Activated CD8-positive, alpha-beta memory T cell treated with anti-CD3 and anti-CD28 coated beads for 48 hours (primary cell): ENCODE measurements at regions not wholly inside any gene's neighbourhood (a gene's known extent, or its start where the extent isn't known, plus 50 kb on each side); places are given as distances from the start of the nearest gene placed in this dataset.
A peak's percentile ranks its signal among the peaks of the same experiment; 100 is the strongest.

ENCODE experiments used
- DNase-seq, 3 experiments: peaks; one replicate each; pipeline ENCODE4 v3.0.0-alpha.2; 2020; ENCODE audit warnings: low read depth in 2 of 3, low spot score in 2 of 3

DNA sequence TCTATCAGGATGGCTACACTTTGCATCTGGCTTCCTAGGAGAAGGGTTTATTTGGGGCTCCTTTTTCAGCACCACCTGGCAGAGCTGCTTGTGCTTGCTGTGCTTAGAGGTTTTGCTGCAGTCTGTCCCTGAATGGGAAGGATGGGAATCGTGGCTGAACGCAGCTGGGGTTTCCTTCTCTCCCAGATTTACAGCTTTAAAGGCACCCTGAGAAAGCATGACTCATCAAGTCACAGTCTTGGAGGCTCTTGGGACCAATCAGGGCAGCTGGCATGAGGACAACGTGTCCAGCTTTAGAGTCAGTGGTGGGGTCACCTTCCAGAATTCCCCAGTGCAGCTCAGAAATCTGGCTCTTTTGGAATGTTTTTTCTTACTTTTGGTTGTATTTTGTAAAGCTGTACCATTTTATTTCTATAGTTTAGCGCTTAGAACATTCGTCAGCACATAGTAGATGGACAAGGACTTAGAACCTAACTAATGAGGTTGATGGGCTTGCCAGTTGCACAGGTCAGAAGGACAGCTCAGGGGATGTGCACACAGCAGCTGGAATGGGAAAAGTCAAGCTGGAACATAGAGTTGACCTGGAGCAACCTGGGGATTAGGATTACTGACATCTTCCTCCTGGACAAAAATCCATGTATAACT, 222.6 kb downstream of the PRDM2 start:
- no peak for DNase-seq

DNA sequence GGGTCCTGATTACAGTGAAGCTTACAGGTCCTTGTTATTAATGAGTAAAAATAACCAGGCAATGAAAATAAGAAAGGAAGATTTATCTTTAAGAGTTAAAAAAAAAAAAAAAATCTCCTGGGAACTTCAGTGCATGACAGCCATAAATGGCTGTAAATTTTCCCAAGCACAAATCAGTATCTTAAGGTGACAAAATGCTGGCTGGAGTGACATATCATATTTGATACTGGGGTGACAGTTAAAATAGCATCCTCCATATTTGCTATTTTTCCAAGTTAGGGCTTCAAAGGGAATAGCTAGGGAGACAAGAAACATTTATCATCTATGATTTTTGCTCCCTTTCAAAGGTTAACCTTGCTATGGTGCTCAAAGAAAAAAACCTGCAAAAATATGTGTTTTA, 226.6 kb downstream of the PRDM2 start:
- no peak for DNase-seq

DNA sequence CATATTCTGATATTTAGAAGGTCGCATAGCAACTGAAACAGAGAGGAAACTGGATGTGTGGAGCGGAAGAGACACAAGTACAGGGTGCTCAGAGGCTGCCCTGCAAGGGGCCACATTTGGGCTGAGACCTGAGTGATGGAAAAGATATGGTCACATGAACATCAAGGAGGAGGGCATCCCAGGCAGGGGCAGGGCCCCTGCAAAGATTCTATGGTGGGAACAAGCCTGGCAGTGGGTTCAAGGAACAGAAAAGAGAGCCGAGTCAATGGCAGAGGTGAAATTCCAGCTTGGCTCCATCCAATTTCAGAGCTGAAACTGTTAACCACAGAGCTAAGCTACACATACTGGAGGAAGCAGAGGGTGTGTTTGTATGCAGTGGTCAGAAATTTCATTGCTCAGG, 227.7 kb downstream of the PRDM2 start:
- DNase-seq: no peak

DNA sequence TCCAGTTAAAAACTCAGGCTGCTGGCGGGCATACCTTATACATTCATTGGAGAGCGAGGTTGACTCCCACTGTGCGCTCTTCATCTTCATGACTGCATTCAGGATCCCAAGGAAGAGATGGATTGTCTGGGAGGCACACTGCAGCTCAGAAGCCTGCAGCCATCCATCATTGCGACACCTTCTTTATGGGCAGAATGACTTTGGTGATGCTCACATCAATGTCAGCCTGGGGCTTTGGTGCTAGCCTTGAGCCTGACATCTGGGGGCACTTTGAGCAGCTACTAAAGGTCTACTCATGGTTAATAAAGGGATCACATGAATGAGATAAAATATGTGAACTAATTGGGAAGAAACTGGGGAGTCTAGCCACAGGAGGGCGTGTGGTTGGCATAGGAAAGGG, 229.3 kb downstream of the PRDM2 start:
- DNase-seq: no peak

DNA sequence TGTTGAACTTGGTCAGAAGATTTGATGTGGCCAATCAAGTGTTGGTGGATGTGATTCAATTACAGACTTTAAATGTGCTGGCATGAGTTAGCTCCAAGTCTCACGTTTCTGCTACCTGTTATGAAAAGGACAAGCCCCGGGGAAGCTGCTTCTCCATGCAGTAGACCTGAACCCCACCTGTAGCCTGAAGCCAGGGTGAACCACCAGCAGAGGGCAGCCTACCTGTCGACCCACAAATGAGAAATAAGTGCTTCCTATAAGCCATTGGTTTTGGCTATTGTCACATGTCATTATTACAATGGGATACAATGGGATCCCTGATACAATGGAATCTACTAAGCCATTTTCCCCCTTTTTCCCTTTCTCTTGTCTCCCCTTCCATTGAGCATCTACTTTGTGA, 230.2 kb downstream of the PRDM2 start:
- no peak for DNase-seq

DNA sequence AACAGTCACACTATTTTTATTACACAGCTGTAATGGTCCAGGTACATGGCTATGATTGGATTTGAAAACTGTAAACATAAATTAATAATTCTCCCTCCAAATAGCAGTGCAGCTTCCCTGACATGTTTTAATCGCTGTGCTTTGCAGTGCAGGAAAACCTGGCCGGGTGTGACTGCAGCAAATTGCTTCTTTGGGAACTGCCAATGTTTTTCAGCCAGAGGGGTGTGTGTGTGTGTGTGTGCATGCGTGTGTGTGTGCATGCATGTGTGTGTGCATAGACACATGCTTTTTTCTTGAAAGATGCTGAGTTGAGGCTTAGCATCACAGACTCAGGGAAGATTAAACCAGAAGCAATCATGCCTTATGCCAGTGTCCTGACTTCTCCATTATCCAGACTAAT, 231.2 kb downstream of the PRDM2 start:
- DNase-seq: no peak

DNA sequence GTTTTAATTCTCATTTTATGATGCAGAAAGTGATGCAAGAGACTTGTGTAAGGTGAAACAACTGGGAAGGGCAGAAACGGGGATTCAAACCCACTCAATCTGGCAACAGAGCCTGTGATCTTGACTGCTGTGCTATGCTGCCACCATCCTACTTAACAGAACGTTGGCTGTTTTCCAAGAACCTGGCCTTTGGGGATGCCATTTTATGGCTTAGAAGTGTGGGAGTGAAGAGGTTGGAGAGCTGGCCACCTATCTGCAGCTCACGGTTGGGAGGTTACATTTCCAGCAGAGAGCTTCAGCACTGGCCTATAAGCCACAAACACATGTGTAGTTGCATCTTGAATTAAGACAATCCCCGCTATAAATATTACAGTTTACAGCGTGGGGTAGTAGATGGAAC, 235.3 kb downstream of the PRDM2 start:
- no peak for DNase-seq

DNA sequence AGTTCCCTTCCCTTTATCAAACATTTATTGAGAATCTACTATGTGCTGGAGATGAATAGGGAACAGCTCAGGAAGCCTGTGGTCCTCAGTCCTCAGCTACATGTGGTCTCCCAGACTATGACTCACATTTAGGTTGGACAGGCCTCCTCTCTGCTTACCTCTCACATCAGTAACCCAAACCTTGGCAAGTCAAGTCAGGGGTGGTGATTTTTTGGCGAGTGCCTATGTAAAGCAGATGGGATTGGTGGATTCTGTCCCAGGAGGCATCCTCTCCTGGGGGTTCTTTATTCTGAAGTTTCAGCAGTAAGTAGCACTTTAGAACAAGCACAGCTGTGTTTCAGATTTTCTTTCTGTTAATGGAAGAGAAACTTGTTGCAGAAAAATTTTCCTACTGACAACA, 241.3 kb downstream of the PRDM2 start:
- DNase-seq: no peak

DNA sequence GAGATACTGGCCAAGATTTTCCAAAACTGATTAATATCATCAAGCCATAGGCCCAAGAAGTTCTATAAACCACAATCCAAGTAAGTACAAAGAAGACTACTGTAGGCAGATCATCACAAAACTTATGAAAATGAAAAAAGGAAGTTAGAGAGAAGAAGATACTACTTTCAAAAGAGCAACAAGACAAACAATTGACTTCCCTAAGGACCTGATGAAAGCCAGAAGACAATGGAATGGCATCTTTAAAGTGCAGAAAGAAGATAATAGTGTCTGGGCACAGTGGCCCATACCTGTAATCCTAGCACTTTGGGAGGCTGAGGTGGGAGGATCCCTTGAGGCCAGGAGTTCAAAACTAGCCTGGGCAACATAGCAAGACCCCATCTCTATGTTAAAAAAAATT, 243.1 kb downstream of the PRDM2 start:
- no peak for DNase-seq

DNA sequence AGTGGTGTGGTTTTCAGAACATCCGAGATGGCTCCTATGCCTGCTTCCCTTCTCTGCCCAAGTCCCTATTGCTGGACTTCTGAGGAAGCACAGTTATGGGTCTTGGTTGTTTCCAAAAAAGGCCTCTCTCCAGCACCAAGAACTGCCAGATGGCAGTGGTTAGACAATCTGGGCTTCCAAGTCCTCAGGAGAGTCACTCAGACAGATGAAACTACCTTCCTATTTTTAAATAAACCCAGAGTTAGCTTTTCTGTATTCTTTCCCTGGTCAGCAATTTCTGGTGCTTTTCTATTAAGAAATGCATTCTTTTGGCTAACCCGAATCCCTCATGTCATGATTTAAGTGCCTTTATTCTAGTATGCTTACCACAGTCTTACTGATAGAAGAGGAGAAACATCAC, 245.9 kb downstream of the PRDM2 start:
- no peak for DNase-seq

DNA sequence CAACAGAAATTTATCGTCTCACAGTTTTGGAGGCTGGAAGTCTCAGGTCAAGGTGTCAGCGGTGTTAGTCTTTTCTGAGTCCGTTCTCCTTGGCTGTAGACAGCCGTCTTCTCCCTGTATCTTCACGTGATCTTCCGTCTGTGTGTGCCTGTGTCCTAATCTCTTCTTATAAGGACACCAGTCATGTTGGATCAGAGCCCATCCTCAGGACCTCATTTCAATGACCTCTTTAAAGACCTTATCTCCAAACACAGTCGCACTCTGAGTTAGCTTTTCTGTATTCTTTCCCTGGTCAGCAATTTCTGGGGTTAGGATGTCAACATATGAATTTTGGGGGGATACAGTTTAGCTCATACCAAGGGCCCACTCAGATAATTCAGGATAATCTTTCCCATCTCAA, 247.7 kb downstream of the PRDM2 start:
- no peak for DNase-seq

DNA sequence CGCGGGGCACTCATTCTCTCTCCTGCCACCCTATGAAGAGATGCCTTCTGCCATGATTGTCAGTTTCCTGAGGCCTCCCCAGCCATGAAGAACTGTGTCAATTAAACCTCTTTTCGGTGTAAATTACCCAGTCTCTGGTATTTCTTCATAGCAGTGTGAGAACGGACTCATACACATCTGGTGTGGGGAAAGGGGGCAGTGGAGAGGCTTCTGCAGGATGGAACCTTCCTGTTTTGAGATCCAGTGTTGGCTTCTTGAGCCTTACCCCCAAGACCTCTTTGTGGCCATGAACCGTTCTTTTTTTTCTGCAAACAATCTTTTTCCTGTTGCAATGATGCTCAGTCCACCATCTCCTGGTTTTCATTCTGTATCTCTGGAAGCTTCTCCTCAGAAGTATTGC, 248.4 kb downstream of the PRDM2 start:
- DNase-seq: no peak

DNA sequence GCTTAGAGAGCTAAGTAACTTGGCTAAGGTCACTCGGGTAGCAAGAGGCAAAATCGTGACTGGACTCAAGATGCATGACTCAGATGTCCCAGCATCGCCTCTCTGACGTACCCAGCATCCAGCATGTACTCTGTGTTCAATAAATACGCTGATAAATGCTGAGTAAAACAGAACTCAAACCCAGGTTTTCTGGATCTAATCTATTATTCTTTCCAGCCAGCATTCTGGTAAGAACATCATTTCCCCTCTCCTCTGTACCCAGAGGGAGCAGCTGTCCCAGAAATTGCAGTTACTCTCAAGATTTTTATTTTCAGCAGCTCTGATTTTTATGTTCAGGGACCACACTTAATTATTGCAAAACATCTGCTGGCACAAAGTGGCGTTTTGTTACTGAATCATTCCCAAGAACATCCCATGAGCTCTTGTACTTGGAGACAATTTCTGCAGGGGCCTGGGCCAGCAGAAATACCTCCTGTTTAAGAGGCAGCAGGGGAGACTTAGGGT, 249.0 kb downstream of the PRDM2 start:
- no peak for DNase-seq

DNA sequence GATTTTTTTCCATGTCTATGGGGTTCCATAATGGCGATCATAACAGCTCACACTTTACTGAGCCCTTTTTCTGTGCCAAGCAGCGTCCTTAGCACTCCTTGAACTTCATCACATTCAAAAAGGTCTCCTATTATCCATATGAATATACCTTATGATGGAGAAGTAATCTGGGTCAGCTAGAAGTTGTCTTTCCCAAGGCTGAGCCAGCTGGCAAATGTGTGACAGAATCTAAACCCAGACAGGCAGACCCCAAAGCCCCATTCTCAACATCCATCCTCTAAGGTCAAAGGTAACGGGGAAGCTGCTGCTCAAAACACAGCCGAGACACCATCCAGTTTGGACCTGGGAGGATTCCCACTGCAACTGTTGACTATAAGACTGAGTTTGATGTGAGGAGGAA, 249.6 kb downstream of the PRDM2 start:
- no peak for DNase-seq

DNA sequence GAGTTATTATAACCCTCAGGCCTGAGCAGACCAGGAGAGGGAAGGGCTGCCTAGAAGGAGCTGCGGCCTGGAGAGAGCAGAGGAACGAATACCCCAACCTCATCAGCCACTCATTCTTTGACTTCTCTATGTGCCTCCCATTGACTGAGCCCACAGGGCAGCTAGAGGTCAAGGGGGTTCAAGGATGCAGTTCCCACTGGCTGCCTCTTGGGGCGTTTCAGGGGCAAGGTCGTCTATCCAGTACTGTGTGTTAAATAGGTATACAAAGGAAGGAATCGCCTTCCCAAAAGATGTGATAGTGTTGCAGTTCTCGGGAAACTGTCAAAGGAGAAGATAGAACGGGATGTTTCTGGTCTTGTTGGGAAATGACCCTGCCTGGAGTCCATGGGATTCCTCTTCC, 250.6 kb downstream of the PRDM2 start:
- no peak for DNase-seq

DNA sequence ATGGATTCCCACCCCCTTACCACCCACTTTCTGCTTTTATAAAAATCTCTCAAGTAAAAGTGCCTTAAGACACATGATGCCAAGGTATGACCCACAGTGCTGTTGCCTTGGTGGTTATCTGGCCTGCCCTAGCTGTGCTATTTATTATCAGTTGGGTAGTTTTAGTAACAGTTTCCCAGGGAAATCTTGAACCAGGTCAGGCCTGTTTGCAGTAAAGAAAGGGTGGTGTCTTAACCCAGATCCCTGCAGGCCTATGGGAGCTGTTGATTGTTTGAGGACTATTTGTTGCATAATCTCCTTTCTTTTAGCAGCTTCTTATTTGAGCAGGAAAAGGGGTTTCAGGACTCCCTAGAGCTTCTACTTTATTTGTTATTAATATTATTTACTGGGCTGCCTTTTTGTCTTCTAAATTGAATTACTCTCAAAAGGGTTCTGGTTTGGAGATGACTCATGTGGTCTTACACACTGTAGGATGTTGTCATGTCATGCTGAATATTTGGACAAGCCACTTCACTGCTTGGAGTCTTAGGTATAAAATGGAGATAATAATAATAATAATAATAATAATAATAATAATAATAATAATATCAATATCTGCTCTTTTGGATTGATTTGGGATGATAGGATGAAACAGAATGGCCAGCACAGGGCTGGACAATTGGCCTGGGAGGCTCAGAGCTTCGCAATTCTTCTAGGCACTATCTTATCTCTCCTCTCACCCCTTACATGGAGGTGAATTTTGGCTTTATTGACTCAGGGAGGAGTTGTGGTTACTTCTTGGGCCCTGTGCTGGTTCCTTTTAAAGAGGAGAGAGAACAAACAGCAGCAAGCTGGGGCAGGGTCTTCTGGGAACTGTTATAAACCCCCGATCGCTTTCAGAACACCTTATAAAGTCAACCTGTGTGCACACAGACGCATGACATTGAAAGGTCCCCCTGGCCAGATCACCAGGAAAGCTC, 252.1 kb downstream of the PRDM2 start:
- DNase-seq: no peak

DNA sequence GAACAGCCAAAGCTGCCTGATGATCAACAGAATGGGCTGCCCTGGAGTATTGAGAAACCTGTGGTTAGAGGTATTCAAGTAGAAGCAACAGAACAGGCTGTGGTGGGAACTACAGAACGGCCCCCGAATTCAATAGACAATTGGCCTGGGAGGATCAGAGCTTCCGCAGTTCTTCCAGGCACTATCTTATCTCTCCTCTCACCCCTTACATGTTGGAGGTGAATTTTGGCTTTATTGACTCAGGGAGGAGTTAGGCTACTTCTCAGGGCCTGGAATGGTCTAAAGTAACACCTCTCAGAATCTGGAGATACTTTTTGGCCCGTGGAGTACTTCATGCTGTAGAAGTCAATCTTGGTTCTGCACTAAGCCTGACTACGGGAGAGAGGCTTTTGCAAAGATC, 253.0 kb downstream of the PRDM2 start:
- DNase-seq: no peak

DNA sequence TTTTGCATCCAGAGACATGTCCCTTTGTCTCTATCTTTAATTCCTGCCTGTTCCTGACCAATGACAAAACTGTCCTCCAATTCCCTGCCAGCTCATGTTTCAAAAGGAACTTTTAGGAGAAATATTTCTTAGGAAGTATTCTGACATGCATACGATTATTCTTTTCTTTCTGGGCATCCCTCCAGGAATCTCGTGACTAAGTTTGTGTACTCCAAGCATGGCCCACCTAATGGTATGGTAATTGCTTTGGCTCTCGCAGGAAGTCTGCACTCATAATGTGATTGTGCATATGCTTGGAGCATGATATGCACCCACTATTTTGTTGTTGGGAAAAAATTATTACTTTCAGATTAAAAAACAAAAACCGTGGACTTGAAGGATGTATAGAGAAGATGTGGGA, 256.4 kb downstream of the PRDM2 start:
- no peak for DNase-seq

DNA sequence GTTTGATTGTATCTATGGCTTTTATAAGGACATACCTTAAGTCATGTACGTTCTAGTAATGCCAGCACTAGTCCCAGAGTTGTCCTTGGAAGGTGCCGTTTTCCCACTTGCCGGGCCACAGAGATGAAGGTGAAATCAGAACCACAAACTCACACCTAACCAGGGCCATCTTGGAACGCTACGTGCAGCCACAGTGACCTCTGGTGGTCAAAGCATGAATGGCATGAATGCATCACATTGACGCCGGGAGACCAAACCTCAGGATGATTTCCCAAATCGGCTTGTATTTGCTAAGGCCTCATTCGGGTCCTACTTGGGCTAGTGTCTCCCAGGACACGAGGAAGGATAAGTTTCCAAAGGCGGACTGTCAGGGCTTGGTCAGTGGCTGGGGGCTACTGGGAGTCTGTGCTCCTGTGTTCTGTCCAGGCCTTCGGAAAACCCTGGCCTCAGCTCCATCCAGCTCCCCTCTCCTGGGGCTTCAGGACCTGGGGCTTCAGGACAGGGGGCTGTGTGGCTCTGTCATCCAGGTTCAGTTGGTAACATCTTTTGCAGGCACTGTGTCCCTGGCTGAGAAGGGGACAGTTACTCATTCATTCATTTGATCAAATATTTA, 260.5 kb downstream of the PRDM2 start:
- DNase-seq: peak; percentile 12 to 39 (median 37)

DNA sequence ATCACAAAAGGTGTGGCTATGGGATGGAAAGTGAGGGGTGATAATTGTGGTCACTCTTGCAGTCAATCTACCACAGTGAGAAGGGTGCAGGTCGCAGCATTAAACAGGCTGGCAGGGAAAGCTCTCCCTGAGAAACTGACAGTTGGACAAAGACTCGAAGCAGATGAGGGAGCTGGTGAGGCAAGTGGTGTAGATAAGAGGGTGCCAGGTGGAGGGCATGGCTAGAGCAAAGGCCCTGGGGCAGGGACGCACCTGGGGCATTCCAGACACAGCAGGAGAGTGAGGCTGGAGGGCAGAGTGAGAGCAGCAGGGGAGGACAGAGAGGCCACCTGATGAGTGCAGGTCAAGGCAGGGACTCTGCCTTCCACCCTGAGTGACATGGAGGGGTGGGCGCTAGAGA, 264.8 kb downstream of the PRDM2 start:
- DNase-seq: no peak

DNA sequence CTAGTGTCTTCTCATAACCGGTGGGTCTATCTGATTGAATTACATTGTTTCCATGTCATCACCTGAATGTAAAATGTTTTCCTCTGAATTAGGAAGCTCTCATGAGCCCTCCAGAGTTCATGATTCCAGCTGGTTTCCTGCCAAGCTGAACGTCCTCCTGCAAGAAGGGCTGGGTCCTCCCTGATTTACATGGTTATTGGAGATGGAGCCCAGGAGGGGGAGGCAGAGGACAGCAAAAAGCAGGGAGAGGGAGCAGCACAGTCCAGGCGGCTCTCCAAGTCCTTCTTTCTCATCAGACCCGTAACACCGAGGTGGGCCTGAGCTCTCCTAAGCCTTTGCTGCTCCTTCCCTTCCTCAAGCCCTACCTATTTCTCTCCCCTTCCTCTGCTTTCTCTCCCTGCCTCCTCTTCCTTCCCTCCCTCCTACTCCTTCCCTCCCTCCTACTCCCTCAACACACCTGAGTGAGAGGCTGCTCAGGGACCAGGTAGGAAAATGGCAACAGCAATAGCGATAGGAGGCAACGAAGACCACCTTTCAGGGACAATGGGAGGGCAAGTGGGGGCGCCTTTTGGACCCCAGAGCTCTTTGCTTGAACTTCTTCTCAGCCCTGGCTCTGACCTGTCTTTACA, 265.9 kb downstream of the PRDM2 start:
- DNase-seq: no peak

DNA sequence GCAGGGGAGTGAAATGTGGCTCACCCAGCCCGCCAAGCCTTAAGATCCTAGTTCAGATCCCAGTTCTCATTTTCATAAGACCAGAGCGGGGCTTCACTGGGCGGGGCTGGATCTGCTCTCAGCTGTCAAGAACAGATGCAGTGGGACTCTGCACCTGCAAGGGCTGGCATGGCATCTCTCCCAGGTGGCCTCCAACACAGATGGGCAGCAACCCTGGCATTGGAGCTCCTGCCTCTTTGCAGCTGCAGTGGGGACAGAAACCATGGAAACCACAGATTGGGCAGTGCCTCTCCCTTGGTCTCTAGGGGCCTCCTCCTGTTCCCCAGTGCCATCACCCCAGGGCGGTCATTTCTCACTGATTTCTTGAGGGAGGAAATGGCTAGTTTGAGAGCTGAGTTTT, 267.7 kb downstream of the PRDM2 start:
- DNase-seq: no peak
